HG02943 (cell line): ENCODE measurements at regions not wholly inside any gene's neighbourhood (a gene's known extent, or its start where the extent isn't known, plus 50 kb on each side); places are given as distances from the start of the nearest gene placed in this dataset.

ENCODE experiments used
- ATAC-seq: cut with Tn5 transposase; IDR thresholded peaks from one replicate; pipeline ENCODE4 v1.9.1; 2021; ENCODE audit warnings: mild to moderate bottlenecking, low read depth, moderate library complexity; ENCODE audit not compliant: unreplicated experiment

GRCh38 chr9:28267351-28267750 lies 694.1 kb upstream of the C9orf72 start:
- no peak for ATAC-seq

- no peak for ATAC-seq
These were observed 696.9 kb upstream of the C9orf72 start for GRCh38 chr9:28270156-28270555.

GRCh38 chr9:28272127-28272526 lies 698.8 kb upstream of the C9orf72 start:
- no peak for ATAC-seq

- ATAC-seq: no peak
These were observed 714.2 kb upstream of the C9orf72 start for GRCh38 chr9:28287455-28287854.

GRCh38 chr9:28289746-28290145 lies 716.5 kb upstream of the C9orf72 start:
- ATAC-seq: no peak

- ATAC-seq: no peak
These were observed 720.2 kb upstream of the C9orf72 start for GRCh38 chr9:28293369-28294090.

- ATAC-seq: no peak
These were observed 728.0 kb upstream of the C9orf72 start for GRCh38 chr9:28301281-28301680.

- ATAC-seq: no peak
These were observed 744.5 kb upstream of the C9orf72 start for GRCh38 chr9:28317745-28318144.

GRCh38 chr9:28318515-28318914 lies 745.2 kb upstream of the C9orf72 start:
- no peak for ATAC-seq

- no peak for ATAC-seq
These were observed 746.7 kb upstream of the C9orf72 start for GRCh38 chr9:28319981-28320380.

- ATAC-seq: no peak
These were observed 747.3 kb upstream of the C9orf72 start for GRCh38 chr9:28320616-28321015.

- ATAC-seq: no peak
These were observed 756.0 kb upstream of the C9orf72 start for GRCh38 chr9:28329323-28329722.

GRCh38 chr9:28332648-28333047 lies 759.4 kb upstream of the C9orf72 start:
- ATAC-seq: no peak

- ATAC-seq: no peak
These were observed 768.6 kb upstream of the C9orf72 start for GRCh38 chr9:28341913-28342312.

- ATAC-seq: no peak
These were observed 769.6 kb upstream of the C9orf72 start for GRCh38 chr9:28342815-28343338.

GRCh38 chr9:28363151-28363562 lies 789.9 kb upstream of the C9orf72 start:
- ATAC-seq: no peak

- ATAC-seq: no peak
These were observed 791.8 kb upstream of the C9orf72 start for GRCh38 chr9:28365020-28365640.

GRCh38 chr9:28365728-28366127 lies 792.4 kb upstream of the C9orf72 start:
- no peak for ATAC-seq

GRCh38 chr9:28378231-28378630 lies 805.0 kb upstream of the C9orf72 start:
- no peak for ATAC-seq

- no peak for ATAC-seq
These were observed 805.8 kb upstream of the C9orf72 start for GRCh38 chr9:28379082-28379481.

GRCh38 chr9:28389411-28389810 lies 816.1 kb upstream of the C9orf72 start:
- ATAC-seq: no peak

GRCh38 chr9:28394774-28395173 lies 821.5 kb upstream of the C9orf72 start:
- ATAC-seq: no peak
